ENCODE measurements at regions not wholly inside any gene's neighbourhood (a gene's known extent, or its start where the extent isn't known, plus 50 kb on each side); places are given as distances from the start of the nearest gene placed in this dataset.

GRCh38 chr2:36074008-36074407, 281.6 kb upstream of the CRIM1 start:
- no peaks in the 10 kb centered on the region for H3K9me2 ChIP-seq
- POLR2A ChIA-PET: no interaction called here

DNA sequence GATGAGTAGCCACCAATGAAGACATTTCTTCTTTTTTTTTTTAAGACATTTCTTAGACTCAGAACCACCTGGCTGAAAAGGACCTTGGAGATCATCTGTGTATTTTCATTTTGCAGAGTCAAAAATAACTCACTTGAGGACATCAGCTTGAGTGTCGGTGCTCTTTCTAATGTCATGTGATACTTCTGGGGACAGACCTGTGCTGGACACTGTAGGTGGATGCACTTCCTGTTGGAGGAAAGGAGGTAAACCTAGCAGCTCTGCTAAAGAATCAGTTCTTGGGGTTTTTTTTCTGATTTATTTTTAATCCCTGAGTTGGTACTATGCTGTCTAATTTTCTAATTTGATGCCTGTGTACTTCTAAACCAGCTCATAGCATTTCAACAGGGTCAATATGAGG, 283.9 kb upstream of the CRIM1 start:
- POLR2A ChIA-PET: no interaction called here
- Histone ChIP-seq H3K9me3 (no peaks in the 10 kb centered on the region), H4K20me1 (ENCODE audit: insufficient read depth) (no peaks in the 10 kb centered on the region), H3K79me2 (ENCODE audit: insufficient read depth) (no peaks in the 10 kb centered on the region), H2AFZ (ENCODE audit: low read depth) (no peak overlapping the region), H3K4me1 (ENCODE audit: control insufficient read depth in 1 of 2, insufficient read depth in 2 of 2, low read depth in 1 of 2, low read length in 1 of 2) (no peaks in the 10 kb centered on the region), H3K9ac (no peak overlapping the region), H3K9me2 (no peaks in the 10 kb centered on the region), H3F3A (replicated peaks; ENCODE audit: insufficient read depth) (no peaks in the 10 kb centered on the region), H3K4me3 (ENCODE audit: low read depth in 2 of 2, low read length in 1 of 2) (no peak overlapping the region), H3K4me2 (no peak overlapping the region), H3K27me3 (ENCODE audit: insufficient read depth) (no peaks in the 10 kb centered on the region), H3K36me3 (replicated peaks in 1 of 2; ENCODE audit: control insufficient read depth in 1 of 2, insufficient read depth in 2 of 2, low read length in 1 of 2) (no peaks in the 10 kb centered on the region), H3K27ac (ENCODE audit: low read depth in 2 of 2, low read length in 1 of 2) (no peak overlapping the region)
- no peak for DNase-seq
- WGBS (ENCODE audit: low lambda C conversion rate): 0% methylated on average over 1 of the region's 1 CpG
- CTCF ChIA-PET: interaction anchor here (0.8 kb wide), 1 partner anchor 11 kb away, joined by 3 read pairs; no protein-coding TSS in a partner anchor
- TF ChIP-seq ELF1 (IDR thresholded peaks at IDR 0.05): no peak
- TF ChIP-seq MXI1 (IDR thresholded peaks at IDR 0.05; ENCODE audit: low read depth, low read length): no peak
- TF ChIP-seq YY1 (IDR thresholded peaks at IDR 0.05; ENCODE audit: low read depth): no peak
- TF ChIP-seq JUND (IDR thresholded peaks at IDR 0.05): no peak
- no peak for TF ChIP-seq NFIC (IDR thresholded peaks at IDR 0.05; ENCODE audit: borderline replicate concordance)
- no peak for TF ChIP-seq GABPA (IDR thresholded peaks at IDR 0.05; ENCODE audit: low read depth)
- TF ChIP-seq MEF2A (IDR thresholded peaks at IDR 0.05; ENCODE audit: borderline replicate concordance, low read depth): no peak
- TF ChIP-seq RAD21 (IDR thresholded peaks at IDR 0.05; ENCODE audit: low read length): no peak
- TF ChIP-seq FOXM1 (IDR thresholded peaks at IDR 0.05; ENCODE audit: low read depth): no peak
- no peak for TF ChIP-seq NRF1 (IDR thresholded peaks at IDR 0.05; ENCODE audit: low read depth, low read length)
- no peak for TF ChIP-seq FOSL2 (IDR thresholded peaks at IDR 0.05; ENCODE audit: borderline replicate concordance, low read depth)
- no peak for TF ChIP-seq RFX5 (IDR thresholded peaks at IDR 0.05; ENCODE audit: low read length)
- TF ChIP-seq ZBTB33 (IDR thresholded peaks at IDR 0.05; ENCODE audit: borderline replicate concordance, low read depth): no peak
- TF ChIP-seq, protein P1, sequence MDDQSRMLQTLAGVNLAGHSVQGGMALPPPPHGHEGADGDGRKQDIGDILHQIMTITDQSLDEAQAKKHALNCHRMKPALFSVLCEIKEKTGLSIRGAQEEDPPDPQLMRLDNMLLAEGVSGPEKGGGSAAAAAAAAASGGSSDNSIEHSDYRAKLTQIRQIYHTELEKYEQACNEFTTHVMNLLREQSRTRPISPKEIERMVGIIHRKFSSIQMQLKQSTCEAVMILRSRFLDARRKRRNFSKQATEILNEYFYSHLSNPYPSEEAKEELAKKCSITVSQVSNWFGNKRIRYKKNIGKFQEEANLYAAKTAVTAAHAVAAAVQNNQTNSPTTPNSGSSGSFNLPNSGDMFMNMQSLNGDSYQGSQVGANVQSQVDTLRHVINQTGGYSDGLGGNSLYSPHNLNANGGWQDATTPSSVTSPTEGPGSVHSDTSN (IDR thresholded peaks at IDR 0.05): no peak
- TF ChIP-seq TCF12 (IDR thresholded peaks at IDR 0.05): no peak
- TF ChIP-seq CTCF (IDR thresholded peaks at IDR 0.05): no peak
- TF ChIP-seq, protein P2, sequence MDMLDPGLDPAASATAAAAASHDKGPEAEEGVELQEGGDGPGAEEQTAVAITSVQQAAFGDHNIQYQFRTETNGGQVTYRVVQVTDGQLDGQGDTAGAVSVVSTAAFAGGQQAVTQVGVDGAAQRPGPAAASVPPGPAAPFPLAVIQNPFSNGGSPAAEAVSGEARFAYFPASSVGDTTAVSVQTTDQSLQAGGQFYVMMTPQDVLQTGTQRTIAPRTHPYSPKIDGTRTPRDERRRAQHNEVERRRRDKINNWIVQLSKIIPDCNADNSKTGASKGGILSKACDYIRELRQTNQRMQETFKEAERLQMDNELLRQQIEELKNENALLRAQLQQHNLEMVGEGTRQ (IDR thresholded peaks at IDR 0.05; ENCODE audit: borderline replicate concordance, low read depth, low read length): no peak
- no peak for TF ChIP-seq FOXJ3 (CRISPR knock-in tag; IDR thresholded peaks at IDR 0.05)

More at GRCh38 chr2:36074008-36074407, 281.6 kb upstream of the CRIM1 start:
- 0% methylated on average over 1 of the region's 1 CpG for WGBS (ENCODE audit: low lambda C conversion rate)
- Histone ChIP-seq H3K9me3 (no peaks in the 10 kb centered on the region), H3K4me2 (no peak overlapping the region), H3K79me2 (ENCODE audit: insufficient read depth) (no peaks in the 10 kb centered on the region), H3K9ac (no peak overlapping the region), H3F3A (replicated peaks; ENCODE audit: insufficient read depth) (no peaks in the 10 kb centered on the region), H2AFZ (ENCODE audit: low read depth) (no peak overlapping the region), H3K27ac (ENCODE audit: low read depth in 2 of 2, low read length in 1 of 2) (no peak overlapping the region), H4K20me1 (ENCODE audit: insufficient read depth) (no peaks in the 10 kb centered on the region), H3K36me3 (replicated peaks in 1 of 2; ENCODE audit: control insufficient read depth in 1 of 2, insufficient read depth in 2 of 2, low read length in 1 of 2) (no peaks in the 10 kb centered on the region), H3K27me3 (ENCODE audit: insufficient read depth) (no peaks in the 10 kb centered on the region), H3K4me3 (ENCODE audit: low read depth in 2 of 2, low read length in 1 of 2) (no peak overlapping the region), H3K4me1 (ENCODE audit: control insufficient read depth in 1 of 2, insufficient read depth in 2 of 2, low read depth in 1 of 2, low read length in 1 of 2) (no peaks in the 10 kb centered on the region)
- TF ChIP-seq, protein P3, sequence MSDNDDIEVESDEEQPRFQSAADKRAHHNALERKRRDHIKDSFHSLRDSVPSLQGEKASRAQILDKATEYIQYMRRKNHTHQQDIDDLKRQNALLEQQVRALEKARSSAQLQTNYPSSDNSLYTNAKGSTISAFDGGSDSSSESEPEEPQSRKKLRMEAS (IDR thresholded peaks at IDR 0.05; ENCODE audit: low read depth): no peak
- TF ChIP-seq, protein P1 (IDR thresholded peaks at IDR 0.05): no peak
- TF ChIP-seq JUND (IDR thresholded peaks at IDR 0.05): no peak
- no peak for TF ChIP-seq RFX5 (IDR thresholded peaks at IDR 0.05; ENCODE audit: low read length)
- no peak for TF ChIP-seq TEAD4 (IDR thresholded peaks at IDR 0.05; ENCODE audit: borderline replicate concordance, insufficient read depth)
- CTCF ChIA-PET: no interaction called here
- no peak for DNase-seq

Measured in SK-N-SH (cell line).